GM23248 (cell line): ENCODE measurements at regions not wholly inside any gene's neighbourhood (a gene's known extent, or its start where the extent isn't known, plus 50 kb on each side); places are given as distances from the start of the nearest gene placed in this dataset.

ENCODE experiments used
- DNase-seq: peaks from one replicate; pipeline ENCODE4 v3.0.0-alpha.2; 2015
- H2AFZ ChIP-seq: fragments of 200-600 bp; sonication (generic); 2 replicates; pipeline ENCODE4 v1.6.1; 2016; ENCODE audit warnings: antibody characterized with exemption
- H3F3A ChIP-seq: fragments of 200-600 bp; sonication (generic); 2 replicates; pipeline ENCODE4 v1.6.1; 2016; ENCODE audit warnings: mild to moderate bottlenecking, antibody characterized with exemption, mixed run types; ENCODE audit not compliant: insufficient read depth
- H3K27ac ChIP-seq: fragments of 200-600 bp; sonication (generic); 2 replicates; pipeline ENCODE4 v1.5.1; 2016; ENCODE audit warnings: mild to moderate bottlenecking
- H3K27me3 ChIP-seq: fragments of 200-600 bp; sonication (generic); replicated peaks from 2 replicates; pipeline ENCODE4 v1.6.1; 2016; ENCODE audit warnings: mild to moderate bottlenecking; ENCODE audit not compliant: insufficient read depth
- H3K36me3 ChIP-seq: fragments of 200-600 bp; sonication (generic); 2 replicates; pipeline ENCODE4 v1.6.1; 2016; ENCODE audit warnings: low read depth, mild to moderate bottlenecking
- H3K4me1 ChIP-seq: fragments of 200-600 bp; sonication (generic); 2 replicates; pipeline ENCODE4 v1.6.1; 2016; ENCODE audit warnings: mild to moderate bottlenecking; ENCODE audit not compliant: insufficient read depth
- H3K4me2 ChIP-seq: fragments of 200-600 bp; sonication (generic); one replicate; pipeline ENCODE4 v1.6.1; 2016; ENCODE audit warnings: mild to moderate bottlenecking; ENCODE audit not compliant: unreplicated experiment
- H3K4me3 ChIP-seq: fragments of 200-600 bp; sonication (generic); 2 replicates; pipeline ENCODE4 v1.5.1; 2016; ENCODE audit warnings: mild to moderate bottlenecking
- H3K79me2 ChIP-seq: fragments of 200-600 bp; sonication (generic); 2 replicates; pipeline ENCODE4 v1.6.1; 2016; ENCODE audit warnings: mild to moderate bottlenecking; ENCODE audit not compliant: insufficient read depth
- H3K9ac ChIP-seq: fragments of 200-600 bp; sonication (generic); 2 replicates; pipeline ENCODE4 v1.6.1; 2016; ENCODE audit warnings: mild to moderate bottlenecking
- H3K9me2 ChIP-seq: fragments of 200-600 bp; sonication (generic); 2 replicates; pipeline ENCODE4 v1.6.1; 2016; ENCODE audit warnings: mixed run types, mild to moderate bottlenecking, moderate library complexity; ENCODE audit not compliant: insufficient read depth
- H3K9me3 ChIP-seq: fragments of 200-600 bp; sonication (generic); one replicate; pipeline ENCODE4 v1.6.1; 2017; ENCODE audit warnings: low read depth
- H4K20me1 ChIP-seq: fragments of 200-600 bp; sonication (generic); 2 replicates; pipeline ENCODE4 v1.6.0; 2016; ENCODE audit not compliant: insufficient read depth
- EZH2 ChIP-seq: fragments of 200-600 bp; sonication (generic); IDR thresholded peaks from 2 replicates; pipeline ENCODE4 v1.6.1; 2018; ENCODE audit warnings: antibody characterized with exemption, mild to moderate bottlenecking; ENCODE audit not compliant: insufficient read depth, poor library complexity, severe bottlenecking
- EZH2phosphoT487 ChIP-seq: fragments of 200-600 bp; sonication (generic); IDR thresholded peaks from 2 replicates; pipeline ENCODE4 v1.6.1; 2018; ENCODE audit warnings: antibody characterized with exemption, moderate library complexity, mild to moderate bottlenecking, low read depth; ENCODE audit not compliant: insufficient read depth
- WGBS, 2 experiments: methylation state at CpG; one replicate each; pipeline ENCODE4 v1.1.6; 2015 to 2017; ENCODE audit warnings: low lambda C conversion rate in 2 of 2, low coverage in 1 of 2; ENCODE audit errors: missing lambda C conversion rate in 2 of 2; 5-methylcytosine and 5-hydroxymethylcytosine counted together
- in situ Hi-C: fragments of 300-500 bp; cut with MboI; formaldehyde crosslinking; loops from 2 replicates; pipeline ENCODE4 v1.15.0; 2020

DNA sequence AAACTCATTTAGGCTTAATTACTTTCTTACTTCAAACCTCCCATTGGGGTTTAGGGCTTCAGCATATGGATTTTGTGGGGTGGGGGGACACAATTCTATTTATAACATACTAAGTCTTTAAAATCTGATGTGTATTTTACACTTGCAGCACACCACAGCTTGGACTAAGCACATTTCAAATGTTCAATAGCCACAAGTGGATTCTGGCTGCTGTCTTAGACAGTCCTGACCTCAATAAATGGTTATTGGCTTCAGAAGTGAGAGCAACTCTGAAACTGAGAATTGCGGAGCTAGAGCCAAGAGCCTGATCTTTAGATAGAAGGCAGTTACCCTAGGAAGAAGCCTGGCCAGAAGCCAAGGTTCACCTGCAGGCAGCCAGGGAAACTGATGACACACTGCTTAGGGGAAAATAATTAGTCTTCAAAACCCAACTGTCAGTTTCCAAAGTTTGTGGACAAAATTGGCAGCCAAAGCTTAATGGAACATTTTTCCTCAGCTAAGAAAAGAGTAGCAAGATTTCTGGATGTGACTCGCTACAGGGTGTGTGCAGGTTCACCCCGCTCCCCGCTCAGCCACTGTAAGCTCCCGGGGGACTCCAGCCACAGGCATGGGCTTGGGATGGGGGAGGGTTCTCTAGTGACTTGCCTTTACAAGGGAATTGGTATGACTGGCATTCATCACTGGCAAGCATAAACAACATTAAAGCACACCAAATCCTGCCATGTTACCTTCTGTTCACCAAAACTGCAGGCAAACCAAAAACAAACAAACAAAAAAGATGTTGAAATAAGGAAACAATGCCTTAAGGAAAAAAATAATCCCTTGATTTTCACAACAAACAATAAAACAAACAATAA is 219.8 kb downstream of the TFAP2A start:
- no peak for TF ChIP-seq EZH2phosphoT487
- no peak for TF ChIP-seq EZH2
- in situ Hi-C loops = no loop called here
- Histone ChIP-seq H3K27ac (no peak overlapping the region), H4K20me1 (no peaks in the 10 kb centered on the region), H3K4me3 (no peak overlapping the region), H3K79me2 (no peaks in the 10 kb centered on the region), H3K27me3 (no peaks in the 10 kb centered on the region), H3K9ac (no peak overlapping the region), H3K4me2 (no peak overlapping the region), H3K9me3 (no peaks in the 10 kb centered on the region), H2AFZ (no peak overlapping the region), H3F3A (no peaks in the 10 kb centered on the region), H3K36me3 (no peaks in the 10 kb centered on the region), H3K9me2 (no peaks in the 10 kb centered on the region), H3K4me1 (no peaks in the 10 kb centered on the region)
- DNase-seq = no peak
- 41 to 49% methylated on average over 5 of the region's 5 CpGs for WGBS, 2 experiments

GRCh38 chr6:10193321-10193720 is 221.6 kb downstream of the TFAP2A start:
- in situ Hi-C loops = no loop called here
- Histone ChIP-seq H3F3A (no peaks in the 10 kb centered on the region), H3K9me2 (no peaks in the 10 kb centered on the region)

GRCh38 chr6:10190042-10190441 is 224.8 kb downstream of the TFAP2A start:
- no peaks in the 10 kb centered on the region for H3K9me3 ChIP-seq
- TF ChIP-seq EZH2phosphoT487 (no peak), EZH2 (no peak)
- no peak overlapping the region for H3K27ac ChIP-seq
- H3K9me2 ChIP-seq = no peaks in the 10 kb centered on the region
- no peak overlapping the region for H3K9ac ChIP-seq
- H3K4me3 ChIP-seq = no peak overlapping the region
- no peaks in the 10 kb centered on the region for H3K36me3 ChIP-seq
- H4K20me1 ChIP-seq = no peaks in the 10 kb centered on the region
- 5% methylated on average over 3 of the region's 3 CpGs for WGBS, 2 experiments
- H3K4me1 ChIP-seq = no peaks in the 10 kb centered on the region
- H3K4me2 ChIP-seq = no peak overlapping the region
- no peak overlapping the region for H2AFZ ChIP-seq
- in situ Hi-C loops = no loop called here
- no peaks in the 10 kb centered on the region for H3K27me3 ChIP-seq
- H3K79me2 ChIP-seq = no peaks in the 10 kb centered on the region
- no peaks in the 10 kb centered on the region for H3F3A ChIP-seq
- no peak for DNase-seq

More at GRCh38 chr6:10193321-10193720, 221.6 kb downstream of the TFAP2A start:
- H3K9ac ChIP-seq = no peak overlapping the region
- no peaks in the 10 kb centered on the region for H3K79me2 ChIP-seq
- TF ChIP-seq EZH2 = no peak
- no peak for TF ChIP-seq EZH2phosphoT487
- DNase-seq = no peak
- no peaks in the 10 kb centered on the region for H4K20me1 ChIP-seq
- H3K27ac ChIP-seq = no peak overlapping the region
- H2AFZ ChIP-seq = no peak overlapping the region
- H3K9me3 ChIP-seq = no peaks in the 10 kb centered on the region
- no peaks in the 10 kb centered on the region for H3K27me3 ChIP-seq
- H3K36me3 ChIP-seq = no peaks in the 10 kb centered on the region
- H3K4me3 ChIP-seq = no peak overlapping the region
- no peaks in the 10 kb centered on the region for H3K4me1 ChIP-seq
- 47 to 54% methylated on average over 4 of the region's 4 CpGs for WGBS, 2 experiments
- no peak overlapping the region for H3K4me2 ChIP-seq

GRCh38 chr6:10184371-10185227 is 230.3 kb downstream of the TFAP2A start:
- Histone ChIP-seq H3K79me2 (no peaks in the 10 kb centered on the region), H2AFZ (no peak overlapping the region), H3K27ac (no peak overlapping the region), H3K27me3 (no peaks in the 10 kb centered on the region), H3K4me2 (no peak overlapping the region), H3K4me1 (no peaks in the 10 kb centered on the region), H4K20me1 (no peaks in the 10 kb centered on the region), H3K9me2 (no peaks in the 10 kb centered on the region), H3K4me3 (no peak overlapping the region), H3K9ac (no peak overlapping the region), H3K36me3 (no peaks in the 10 kb centered on the region), H3F3A (no peaks in the 10 kb centered on the region), H3K9me3 (no peaks in the 10 kb centered on the region)
- no peak for TF ChIP-seq EZH2
- in situ Hi-C loops = no loop called here
- 1 to 3% methylated on average over 4 of the region's 4 CpGs for WGBS, 2 experiments
- DNase-seq = no peak
